GM23248 (cell line): ENCODE measurements at regions not wholly inside any gene's neighbourhood (a gene's known extent, or its start where the extent isn't known, plus 50 kb on each side); places are given as distances from the start of the nearest gene placed in this dataset.

Experiments
- EZH2 ChIP-seq: fragments of 200-600 bp; sonication (generic); IDR thresholded peaks from 2 replicates; pipeline ENCODE4 v1.6.1; 2018; ENCODE audit warnings: antibody characterized with exemption, mild to moderate bottlenecking; ENCODE audit not compliant: insufficient read depth, poor library complexity, severe bottlenecking
- EZH2phosphoT487 ChIP-seq: fragments of 200-600 bp; sonication (generic); IDR thresholded peaks from 2 replicates; pipeline ENCODE4 v1.6.1; 2018; ENCODE audit warnings: antibody characterized with exemption, moderate library complexity, mild to moderate bottlenecking, low read depth; ENCODE audit not compliant: insufficient read depth

- TF ChIP-seq EZH2: no peak
- no peak for TF ChIP-seq EZH2phosphoT487
These were observed 358.2 kb downstream of the KIF2B start for GRCh38 chr17:54180950-54181349.
